ENCODE measurements at regions not wholly inside any gene's neighbourhood (a gene's known extent, or its start where the extent isn't known, plus 50 kb on each side); places are given as distances from the start of the nearest gene placed in this dataset.

- Histone ChIP-seq H4K5ac (ENCODE audit: low read depth, low read length) (no peak overlapping the region), H3K4me3 (ENCODE audit: insufficient read depth, low read depth, low read length) (no peak overlapping the region), H3K4me2 (ENCODE audit: low read depth, low read length) (no peak overlapping the region), H3K14ac (replicated peaks; ENCODE audit: low read depth, low read length) (no peak overlapping the region), H3K4ac (ENCODE audit: low read depth, low read length) (no peak overlapping the region), H2AK9ac (replicated peaks; ENCODE audit: low read depth, low read length, poor library complexity) (no peak overlapping the region), H4K91ac (ENCODE audit: insufficient read depth, low read depth, low read length) (no peak overlapping the region), H3K27me3 (ENCODE audit: control insufficient read depth, insufficient read depth, low read length) (no peaks in the 10 kb centered on the region), H4K20me1 (ENCODE audit: insufficient read depth, low read length) (no peaks in the 10 kb centered on the region), H3K9me1 (ENCODE audit: insufficient read depth, low read length) (no peaks in the 10 kb centered on the region), H3K56ac (ENCODE audit: extremely low read depth, insufficient read depth, low read length) (no peak overlapping the region; the same call in 1 of the 2 replicates), H2AK5ac (ENCODE audit: low read depth, low read length) (no peak overlapping the region), H4K8ac (ENCODE audit: low read depth in 2 of 2, low read length in 2 of 2) (no peak overlapping the region), H2BK120ac (ENCODE audit: low read depth, low read length) (no peak overlapping the region), H2AFZ (replicated peaks; ENCODE audit: low read length, poor library complexity) (no peak overlapping the region), H3K79me1 (ENCODE audit: low read depth in 1 of 2, low read length in 2 of 2) (no peaks in the 10 kb centered on the region), H3K9ac (ENCODE audit: low read depth, low read length) (no peak overlapping the region), H3K4me1 (ENCODE audit: control insufficient read depth, insufficient read depth, low read length) (no peaks in the 10 kb centered on the region), H3K18ac (ENCODE audit: low read depth, low read length) (no peak overlapping the region), H3K9me3 (ENCODE audit: control insufficient read depth, insufficient read depth, low read length) (no peaks in the 10 kb centered on the region; the same call in 1 of the 2 replicates), H3K36me3 (ENCODE audit: control insufficient read depth, insufficient read depth, low read length) (no peaks in the 10 kb centered on the region), H2BK15ac (ENCODE audit: low read depth, low read length) (no peak overlapping the region), H2BK5ac (ENCODE audit: low read depth, low read length, poor library complexity, severe bottlenecking) (no peak overlapping the region), H3K23ac (ENCODE audit: low read depth, low read length) (no peak overlapping the region), H3K27ac (ENCODE audit: insufficient read depth, low read length) (no peak overlapping the region), H2BK20ac (ENCODE audit: low read depth, low read length) (no peak overlapping the region)
- no peak for ATAC-seq (ENCODE audit: low read depth)
- no peak for DNase-seq
- no TSS peak for BruUV-seq (replicated peaks)
- dilution Hi-C loops (cut with HindIII; ENCODE audit: low sequenced_read_pairs, unreplicated experiment) (no loop called here), intact Hi-C loops (cut with micrococcal nuclease) (no loop called here), in situ Hi-C loops (cut with MboI; ENCODE audit: low sequenced_read_pairs) (no loop called here)
- ChIA-PET CTCF (no interaction called here), POLR2A (ENCODE audit: unreplicated experiment) (no interaction called here)
- TF ChIP-seq RFX5 (IDR thresholded peaks at IDR 0.05; ENCODE audit: low read depth, low read length) (no peak), CTCF (conservative IDR thresholded peaks at IDR 0.05; ENCODE audit: low read depth, low read length) (no peak)
Observed at GRCh38 chr21:15405214-15405613, 324.6 kb upstream of the USP25 start.

Data from IMR-90 (cell line).